H9 (cell line): ENCODE measurements at regions not wholly inside any gene's neighbourhood (a gene's known extent, or its start where the extent isn't known, plus 50 kb on each side); places are given as distances from the start of the nearest gene placed in this dataset.

ENCODE experiments used
- DNase-seq: peaks from one replicate; pipeline ENCODE4 v3.0.0-alpha.2; 2017
- H2AFZ ChIP-seq: one replicate; pipeline ENCODE4 v1.6.1; 2013; ENCODE audit warnings: mild to moderate bottlenecking, low read length, control low read depth, moderate library complexity
- H2AK5ac ChIP-seq: 2 replicates; pipeline ENCODE4 v1.6.1; 2013; ENCODE audit warnings: low read length, control low read depth, mixed read lengths; ENCODE audit not compliant: insufficient read length
- H2BK120ac ChIP-seq: one replicate; pipeline ENCODE4 v1.6.1; 2013; ENCODE audit warnings: low read depth, mild to moderate bottlenecking, low read length, control low read depth, inconsistent platforms; ENCODE audit not compliant: poor library complexity, severe bottlenecking
- H2BK12ac ChIP-seq: 2 replicates; pipeline ENCODE4 v1.6.1; 2013; ENCODE audit warnings: low read length, control low read depth, mixed read lengths, low read depth; ENCODE audit not compliant: insufficient read length
- H2BK15ac ChIP-seq: 2 replicates; pipeline ENCODE4 v1.6.1; 2013; ENCODE audit warnings: low read depth, low read length, control low read depth
- H2BK20ac ChIP-seq: one replicate; pipeline ENCODE4 v1.6.1; 2013; ENCODE audit warnings: low read depth, mild to moderate bottlenecking, low read length, control low read depth, inconsistent platforms; ENCODE audit not compliant: poor library complexity, severe bottlenecking
- H2BK5ac ChIP-seq: 2 replicates; pipeline ENCODE4 v1.6.1; 2013; ENCODE audit warnings: low read length, control low read depth, mixed read lengths; ENCODE audit not compliant: insufficient read length
- H3K14ac ChIP-seq: 2 replicates; pipeline ENCODE4 v1.6.1; 2013; ENCODE audit warnings: low read length, control low read depth; ENCODE audit not compliant: insufficient read depth
- H3K18ac ChIP-seq: 2 replicates; pipeline ENCODE4 v1.6.1; 2013; ENCODE audit warnings: low read depth, mild to moderate bottlenecking, mixed read lengths, low read length, control low read depth; ENCODE audit not compliant: insufficient read length
- H3K23ac ChIP-seq: 2 replicates; pipeline ENCODE4 v1.6.1; 2013; ENCODE audit warnings: low read length, control low read depth, mixed read lengths, low read depth; ENCODE audit not compliant: insufficient read length
- H3K23me2 ChIP-seq: 2 replicates; pipeline ENCODE4 v1.6.1; 2013; ENCODE audit warnings: low read depth, mild to moderate bottlenecking, mixed read lengths, low read length, control low read depth; ENCODE audit not compliant: insufficient read length, poor library complexity, severe bottlenecking
- H3K27ac ChIP-seq: 2 replicates; pipeline ENCODE4 v1.5.1; 2013; ENCODE audit warnings: low read length, control low read depth, mixed read lengths, low read depth; ENCODE audit not compliant: insufficient read length
- H3K27me3 ChIP-seq: 2 replicates; pipeline ENCODE4 v1.6.1; 2013; ENCODE audit warnings: low read length, control low read depth, inconsistent platforms; ENCODE audit not compliant: insufficient read depth
- H3K4ac ChIP-seq: 2 replicates; pipeline ENCODE4 v1.6.1; 2013; ENCODE audit warnings: low read depth, mild to moderate bottlenecking, control low read depth, inconsistent platforms, low read length, moderate library complexity
- H3K4me1 ChIP-seq: 2 replicates; pipeline ENCODE4 v1.6.1; 2013; ENCODE audit warnings: low read length, control low read depth, inconsistent platforms; ENCODE audit not compliant: insufficient read depth
- H3K4me2 ChIP-seq: 2 replicates; pipeline ENCODE4 v1.6.1; 2013; ENCODE audit warnings: low read length, control low read depth, mixed read lengths; ENCODE audit not compliant: insufficient read length, insufficient read depth
- H3K56ac ChIP-seq: 2 replicates; pipeline ENCODE4 v1.6.1; 2013; ENCODE audit warnings: low read depth, mild to moderate bottlenecking, mixed read lengths, low read length, control low read depth; ENCODE audit not compliant: insufficient read length
- H3K79me1 ChIP-seq: 2 replicates; pipeline ENCODE4 v1.6.1; 2013; ENCODE audit warnings: low read depth, mild to moderate bottlenecking, moderate library complexity, low read length, control low read depth, inconsistent platforms; ENCODE audit not compliant: insufficient read depth, poor library complexity, severe bottlenecking
- H3K79me2 ChIP-seq: 2 replicates; pipeline ENCODE4 v1.6.1; 2013; ENCODE audit warnings: low read length, control low read depth, inconsistent platforms; ENCODE audit not compliant: insufficient read depth
- H3K9ac ChIP-seq: 2 replicates; pipeline ENCODE4 v1.6.1; 2013; ENCODE audit warnings: low read length, control low read depth, mixed read lengths; ENCODE audit not compliant: insufficient read length; ENCODE audit errors: extremely low read depth
- H3K9me3 ChIP-seq: one replicate; pipeline ENCODE4 v1.6.1; 2013; ENCODE audit warnings: low read depth, low read length, inconsistent platforms; ENCODE audit not compliant: control insufficient read depth
- H3T11ph ChIP-seq: one replicate; pipeline ENCODE4 v1.6.1; 2013; ENCODE audit warnings: mild to moderate bottlenecking, low read length, control low read depth, inconsistent platforms
- H4K20me1 ChIP-seq: one replicate; pipeline ENCODE4 v1.6.1; 2013; ENCODE audit not compliant: control insufficient read depth, insufficient read length, insufficient read depth
- H4K5ac ChIP-seq: 2 replicates; pipeline ENCODE4 v1.6.1; 2013; ENCODE audit warnings: low read depth, mild to moderate bottlenecking, mixed read lengths, low read length, control low read depth; ENCODE audit not compliant: insufficient read length
- H4K8ac ChIP-seq: replicated peaks from 2 replicates; pipeline ENCODE4 v1.6.1; 2013; ENCODE audit warnings: low read length, control low read depth, mixed read lengths, low read depth; ENCODE audit not compliant: insufficient read length
- H4K91ac ChIP-seq: 2 replicates; pipeline ENCODE4 v1.6.1; 2013; ENCODE audit warnings: low read depth, mild to moderate bottlenecking, moderate library complexity, mixed read lengths, low read length, control low read depth; ENCODE audit not compliant: insufficient read length
- H3K27ac Mint-ChIP-seq, 3 experiments: 2 replicates in 2 of 3; 3 replicates in 1 of 3; pipeline ENCODE4 v1.8.0; 2020 to 2021; ENCODE audit warnings: mixed read lengths in 3 of 3, mild to moderate bottlenecking in 1 of 3, moderate library complexity in 1 of 3
- H3K27me3 Mint-ChIP-seq: 2 replicates; pipeline ENCODE4 v1.8.0; 2021; ENCODE audit warnings: low read depth, mild to moderate bottlenecking, moderate library complexity, mixed read lengths
- H3K36me3 Mint-ChIP-seq, 3 experiments: 2 replicates in 2 of 3; 3 replicates in 1 of 3; pipeline ENCODE4 v1.8.0; 2020 to 2021; ENCODE audit warnings: low read depth in 3 of 3, mixed read lengths in 3 of 3; ENCODE audit not compliant: insufficient read depth in 1 of 3
- H3K4me1 Mint-ChIP-seq, 2 experiments: 2 replicates each; pipeline ENCODE4 v1.8.0; 2020; ENCODE audit warnings: mixed read lengths in 2 of 2
- H3K4me3 Mint-ChIP-seq, 2 experiments: 2 replicates in 1 of 2; 3 replicates in 1 of 2; pipeline ENCODE4 v1.8.0; 2020 to 2021; ENCODE audit warnings: mild to moderate bottlenecking in 2 of 2, mixed read lengths in 2 of 2, moderate library complexity in 1 of 2
- H3K9me3 Mint-ChIP-seq, 2 experiments: 2 replicates in 1 of 2; 3 replicates in 1 of 2; pipeline ENCODE4 v1.8.0; 2020; ENCODE audit warnings: mild to moderate bottlenecking in 2 of 2, mixed read lengths in 2 of 2, moderate library complexity in 1 of 2
- WGBS: extraction: QIAGEN DNeasy Blood & Tissue Kit; methylation state at CpG from one replicate; pipeline ENCODE4 v1.1.7; 2013; ENCODE audit warnings: missing lambda C conversion rate, low lambda C conversion rate, mixed read lengths; ENCODE audit not compliant: insufficient read length; ENCODE audit errors: extremely low coverage; 5-methylcytosine and 5-hydroxymethylcytosine counted together
- TF ChIP-seq, protein P1 (sequence below): fragments of 200-600 bp; sonication (generic); conservative IDR thresholded peaks from 3 replicates; pipeline ENCODE4 v1.8.0; 2021; ENCODE audit warnings: antibody characterized with exemption, mild to moderate bottlenecking

DNA sequence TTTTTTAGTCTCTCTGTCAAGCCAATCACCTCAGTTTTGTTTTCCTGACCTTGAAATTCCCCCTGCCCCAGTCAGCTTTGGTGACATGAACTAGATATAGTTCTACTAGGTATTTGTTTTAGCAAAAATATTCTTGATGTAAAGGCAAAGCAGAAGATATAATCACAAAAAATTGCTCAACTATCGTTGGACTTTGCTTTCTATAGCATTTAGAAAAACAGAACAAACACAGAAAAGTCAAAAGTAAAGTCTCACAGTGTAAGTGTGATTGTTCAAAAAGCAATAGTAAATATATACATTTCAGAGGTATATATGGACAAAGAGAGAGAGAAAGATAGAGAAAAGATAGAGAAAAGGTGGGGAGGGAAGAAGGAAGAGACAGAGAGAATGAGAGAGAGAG is 305.9 kb downstream of the ADGRL2 start:
- H2AFZ ChIP-seq, result no peak overlapping the region
- no peak overlapping the region for H2BK20ac ChIP-seq
- no peaks in the 10 kb centered on the region for H4K20me1 ChIP-seq
- no peaks in the 10 kb centered on the region for H3K4me1 ChIP-seq
- Mint-ChIP-seq H3K4me3 (no peak overlapping the region), H3K27ac (no peak overlapping the region), H3K9me3 (peaks cover 0 to 6% of the 10 kb centered on the region in 2 experiments; a peak in 2 of 5 replicates), H3K4me1 (no peaks in the 10 kb centered on the region), H3K27me3 (no peaks in the 10 kb centered on the region), H3K36me3 (peaks cover 0 to 8% (median 3%) of the 10 kb centered on the region in 3 experiments; a peak in 4 of 7 replicates)
- TF ChIP-seq, protein P1, sequence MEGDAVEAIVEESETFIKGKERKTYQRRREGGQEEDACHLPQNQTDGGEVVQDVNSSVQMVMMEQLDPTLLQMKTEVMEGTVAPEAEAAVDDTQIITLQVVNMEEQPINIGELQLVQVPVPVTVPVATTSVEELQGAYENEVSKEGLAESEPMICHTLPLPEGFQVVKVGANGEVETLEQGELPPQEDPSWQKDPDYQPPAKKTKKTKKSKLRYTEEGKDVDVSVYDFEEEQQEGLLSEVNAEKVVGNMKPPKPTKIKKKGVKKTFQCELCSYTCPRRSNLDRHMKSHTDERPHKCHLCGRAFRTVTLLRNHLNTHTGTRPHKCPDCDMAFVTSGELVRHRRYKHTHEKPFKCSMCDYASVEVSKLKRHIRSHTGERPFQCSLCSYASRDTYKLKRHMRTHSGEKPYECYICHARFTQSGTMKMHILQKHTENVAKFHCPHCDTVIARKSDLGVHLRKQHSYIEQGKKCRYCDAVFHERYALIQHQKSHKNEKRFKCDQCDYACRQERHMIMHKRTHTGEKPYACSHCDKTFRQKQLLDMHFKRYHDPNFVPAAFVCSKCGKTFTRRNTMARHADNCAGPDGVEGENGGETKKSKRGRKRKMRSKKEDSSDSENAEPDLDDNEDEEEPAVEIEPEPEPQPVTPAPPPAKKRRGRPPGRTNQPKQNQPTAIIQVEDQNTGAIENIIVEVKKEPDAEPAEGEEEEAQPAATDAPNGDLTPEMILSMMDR, result no peak
- H4K5ac ChIP-seq, result no peak overlapping the region
- no peak overlapping the region for H2BK5ac ChIP-seq
- no peak overlapping the region for H3K4ac ChIP-seq
- H3K79me1 ChIP-seq, result no peaks in the 10 kb centered on the region
- no peak overlapping the region for H3K23ac ChIP-seq
- no peak overlapping the region for H2BK120ac ChIP-seq
- H3K18ac ChIP-seq, result no peak overlapping the region
- no peaks in the 10 kb centered on the region for H3K79me2 ChIP-seq
- H3K56ac ChIP-seq, result no peak overlapping the region
- no peak overlapping the region for H2AK5ac ChIP-seq
- DNase-seq, result no peak
- no peak overlapping the region for H3K27ac ChIP-seq
- H3K9ac ChIP-seq, result no peak overlapping the region
- no peak overlapping the region for H2BK12ac ChIP-seq
- WGBS, result no CpG with 5 or more reads among the region's 1 CpG
- H3K27me3 ChIP-seq, result no peaks in the 10 kb centered on the region
- no peak overlapping the region for H3K14ac ChIP-seq
- H4K8ac ChIP-seq, result no peak overlapping the region
- no peak overlapping the region for H3K4me2 ChIP-seq
- no peak overlapping the region for H3T11ph ChIP-seq
- H3K9me3 ChIP-seq, result no peaks in the 10 kb centered on the region
- H4K91ac ChIP-seq, result no peak overlapping the region
- H3K23me2 ChIP-seq, result no peaks in the 10 kb centered on the region
- H2BK15ac ChIP-seq, result no peak overlapping the region
